ENCODE measurements at regions not wholly inside any gene's neighbourhood (a gene's known extent, or its start where the extent isn't known, plus 50 kb on each side); places are given as distances from the start of the nearest gene placed in this dataset.

- DNase-seq (ENCODE audit: insufficient read length, low spot score), result no peak
- TF ChIP-seq CTCF (IDR thresholded peaks at IDR 0.05; ENCODE audit: insufficient read depth, missing control alignments), result no peak
- FAIRE-seq, result no peak
Measured at GRCh38 chrX:38937400-38937799, 136.1 kb downstream of the MID1IP1 start.

- TF ChIP-seq CTCF (IDR thresholded peaks at IDR 0.05; ENCODE audit: insufficient read depth, missing control alignments), result no peak
- DNase-seq (ENCODE audit: insufficient read length, low spot score) (no peak), FAIRE-seq (no peak)
Measured at GRCh38 chrX:38937926-38938325, 136.7 kb downstream of the MID1IP1 start.

GRCh38 chrX:38939067-38939466, 137.8 kb downstream of the MID1IP1 start:
- DNase-seq (ENCODE audit: insufficient read length, low spot score) (no peak), FAIRE-seq (no peak)
- TF ChIP-seq CTCF (IDR thresholded peaks at IDR 0.05; ENCODE audit: insufficient read depth, missing control alignments), result no peak

- DNase-seq (ENCODE audit: insufficient read length, low spot score) (no peak), FAIRE-seq (no peak)
- TF ChIP-seq CTCF (IDR thresholded peaks at IDR 0.05; ENCODE audit: insufficient read depth, missing control alignments), result no peak
Measured at GRCh38 chrX:38940547-38940946, 139.3 kb downstream of the MID1IP1 start.

- FAIRE-seq (no peak), DNase-seq (ENCODE audit: insufficient read length, low spot score) (no peak)
- no peak for TF ChIP-seq CTCF (IDR thresholded peaks at IDR 0.05; ENCODE audit: insufficient read depth, missing control alignments)
Measured at GRCh38 chrX:38941675-38942074, 140.4 kb downstream of the MID1IP1 start.

- FAIRE-seq (no peak), DNase-seq (ENCODE audit: insufficient read length, low spot score) (no peak)
- TF ChIP-seq CTCF (IDR thresholded peaks at IDR 0.05; ENCODE audit: insufficient read depth, missing control alignments), result no peak
Measured at GRCh38 chrX:38943120-38943519, 141.9 kb downstream of the MID1IP1 start.

GRCh38 chrX:38948046-38948445, 146.8 kb downstream of the MID1IP1 start:
- DNase-seq (ENCODE audit: insufficient read length, low spot score) (no peak), FAIRE-seq (no peak)
- no peak for TF ChIP-seq CTCF (IDR thresholded peaks at IDR 0.05; ENCODE audit: insufficient read depth, missing control alignments)
